HG03103 (cell line): ENCODE measurements at regions not wholly inside any gene's neighbourhood (a gene's known extent, or its start where the extent isn't known, plus 50 kb on each side); places are given as distances from the start of the nearest gene placed in this dataset.
"Not testable (repeated sequence)": the region's sequence is repeated elsewhere in the genome, so short reads cannot be mapped to it uniquely, and the experiment has no call there.

Experiments used
- ATAC-seq: cut with Tn5 transposase; IDR thresholded peaks from one replicate; pipeline ENCODE4 v1.9.1; 2021; ENCODE audit warnings: low read depth; ENCODE audit not compliant: unreplicated experiment

DNA sequence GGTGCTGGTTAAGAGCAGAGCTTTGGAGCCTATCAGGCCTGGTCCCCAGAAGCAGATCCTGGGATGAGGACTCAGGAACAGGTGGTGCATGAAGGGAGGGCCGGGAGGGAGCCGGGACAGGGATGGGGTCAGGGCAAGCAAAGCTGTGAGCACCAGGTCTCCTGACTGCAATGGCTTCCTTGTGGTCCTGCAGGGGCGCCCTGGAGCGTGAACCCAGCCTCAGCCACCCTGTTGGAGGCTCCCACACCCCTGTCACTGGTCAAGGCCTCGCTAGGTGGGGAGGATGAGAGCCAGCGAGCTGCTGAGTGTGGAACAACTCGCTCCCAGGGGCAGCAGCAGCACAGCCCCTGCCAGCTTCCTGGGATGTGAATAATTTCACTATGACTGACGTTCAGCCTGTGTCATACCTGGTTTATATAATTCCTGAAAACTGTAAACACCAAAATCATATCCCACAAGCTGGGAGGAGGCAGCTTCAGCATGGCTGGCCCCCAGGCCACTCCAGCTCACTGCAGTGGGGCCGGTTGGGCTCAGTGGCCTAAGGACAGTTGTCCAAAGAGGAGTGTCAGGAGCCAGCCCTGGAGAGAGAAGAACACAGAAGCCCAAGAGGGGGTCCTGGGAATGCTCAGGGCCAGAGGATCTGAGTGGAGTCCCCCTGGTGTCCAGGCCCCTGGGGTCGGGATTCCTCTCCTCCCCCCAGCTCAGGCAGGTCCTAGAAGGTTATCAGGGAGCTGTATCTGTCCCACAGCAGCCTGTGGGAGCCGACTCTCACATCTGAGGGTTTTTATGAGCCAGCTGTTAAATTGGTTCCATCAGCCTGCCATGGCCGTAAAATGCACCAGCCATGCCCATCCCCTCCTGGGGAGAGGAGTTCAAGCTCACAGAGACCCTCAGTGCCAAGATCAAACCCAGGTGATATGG, 272.9 kb downstream of the ADGRD1 start:
- ATAC-seq = no peak

DNA sequence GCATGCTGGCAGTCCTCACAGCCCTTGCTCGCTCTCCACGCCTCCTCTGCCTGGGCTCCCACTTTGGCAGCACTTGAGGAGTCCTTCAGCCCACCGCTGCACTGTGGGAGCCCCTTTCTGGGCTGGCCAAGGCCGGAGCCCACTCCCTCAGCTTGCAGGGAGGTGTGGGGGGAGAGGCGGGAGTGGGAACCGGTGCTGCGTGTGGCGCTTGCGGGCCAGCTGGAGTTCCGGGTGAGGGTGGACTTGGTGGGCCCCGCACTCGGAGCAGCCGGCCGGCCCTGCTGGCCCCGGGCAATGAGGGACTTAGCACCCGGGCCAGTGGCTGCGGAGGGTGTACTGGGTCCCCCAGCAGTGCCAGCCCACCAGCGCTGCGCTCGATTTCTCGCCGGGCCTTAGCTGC, 273.9 kb downstream of the ADGRD1 start:
- not testable (repeated sequence) for ATAC-seq

DNA sequence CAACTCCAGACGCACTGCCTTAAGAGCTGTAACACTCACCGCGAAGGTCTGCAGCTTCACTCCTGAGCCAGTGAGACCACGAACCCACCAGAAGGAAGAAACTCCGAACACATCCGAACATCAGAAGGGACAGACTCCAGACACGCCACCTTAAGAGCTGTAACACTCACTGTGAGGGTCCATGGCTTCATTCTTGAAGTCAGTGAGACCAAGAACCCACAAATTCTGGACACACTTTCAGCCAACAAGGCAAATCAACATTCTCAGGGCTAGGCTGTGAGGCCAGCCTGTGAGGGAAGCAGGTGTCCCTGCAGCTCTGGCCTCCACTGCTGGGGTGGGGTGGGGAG, 275.3 kb downstream of the ADGRD1 start:
- ATAC-seq = not testable (repeated sequence)

DNA sequence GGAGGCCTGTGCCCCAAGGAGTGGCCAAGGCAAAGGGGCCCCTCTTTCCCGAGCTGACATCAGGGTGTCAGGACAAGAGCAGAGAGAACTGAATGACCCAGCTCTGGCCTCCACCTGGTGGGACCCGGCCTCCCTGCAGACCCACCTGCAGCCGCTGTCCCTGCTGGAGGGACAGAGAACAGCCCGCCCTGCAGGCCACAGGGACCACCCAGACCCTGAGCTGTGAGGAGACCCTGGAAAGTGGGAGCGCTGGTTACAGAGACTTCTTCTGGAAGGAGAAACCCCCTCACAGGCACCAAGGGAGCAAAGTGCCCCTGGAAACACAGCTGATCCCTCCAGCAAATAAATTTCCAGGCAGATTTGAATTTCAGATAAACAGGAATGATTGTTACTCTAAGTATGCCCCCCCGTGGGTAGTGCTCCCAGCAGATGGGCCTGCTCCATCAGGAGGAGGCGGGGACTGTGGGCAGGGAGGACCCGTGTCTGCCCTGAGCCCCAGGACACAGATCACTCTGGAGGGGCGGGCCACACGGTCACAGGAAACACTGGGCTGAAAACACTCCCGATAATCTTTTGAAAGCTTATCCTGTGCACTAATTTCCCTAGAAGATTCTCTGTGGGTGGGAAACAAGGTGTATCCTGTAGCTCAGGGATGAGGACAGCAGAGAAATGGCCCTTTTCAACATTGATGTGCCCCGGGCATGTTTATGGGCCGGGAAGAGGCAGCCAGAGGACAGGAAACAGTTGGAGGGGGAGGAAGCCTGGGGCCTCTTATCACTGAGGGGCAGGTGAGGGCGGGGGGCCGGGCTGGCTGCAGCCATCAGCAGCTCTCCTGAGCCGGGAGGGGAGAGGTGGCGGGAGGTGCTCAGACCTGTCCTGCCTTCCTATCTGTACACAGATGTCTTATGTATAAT, 276.0 kb downstream of the ADGRD1 start:
- no peak for ATAC-seq

DNA sequence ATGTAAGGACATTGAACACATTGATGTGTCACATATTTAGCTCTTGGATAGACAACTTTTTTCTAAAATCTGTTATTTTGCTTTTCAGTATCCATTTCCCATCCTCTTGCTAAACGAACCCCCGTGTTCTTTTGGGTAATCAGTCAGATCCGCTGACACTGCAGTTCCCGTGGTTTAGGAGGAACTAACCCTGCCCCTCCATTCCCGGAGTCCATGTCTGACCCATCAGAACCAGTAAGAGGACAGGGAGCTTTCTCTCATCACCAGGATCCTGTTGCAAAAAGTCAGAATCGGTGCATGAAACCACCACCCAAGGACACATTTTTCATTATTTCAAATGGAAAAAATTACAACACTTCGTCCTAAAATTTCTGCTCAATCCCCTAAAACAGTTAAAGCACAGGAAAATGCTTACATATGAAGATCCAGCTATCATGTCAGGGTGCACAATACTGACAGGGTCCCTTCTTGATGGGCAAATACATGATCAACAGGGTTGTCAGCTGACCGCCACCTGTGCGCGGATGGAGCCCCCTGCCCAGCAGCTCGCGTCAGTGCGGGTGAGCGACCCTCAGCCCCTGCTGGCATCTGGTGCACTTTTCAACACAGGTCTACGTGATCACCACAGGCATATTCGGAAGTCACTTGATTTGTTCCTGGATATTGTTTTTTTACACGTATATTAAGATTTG, 276.8 kb downstream of the ADGRD1 start:
- no peak for ATAC-seq

DNA sequence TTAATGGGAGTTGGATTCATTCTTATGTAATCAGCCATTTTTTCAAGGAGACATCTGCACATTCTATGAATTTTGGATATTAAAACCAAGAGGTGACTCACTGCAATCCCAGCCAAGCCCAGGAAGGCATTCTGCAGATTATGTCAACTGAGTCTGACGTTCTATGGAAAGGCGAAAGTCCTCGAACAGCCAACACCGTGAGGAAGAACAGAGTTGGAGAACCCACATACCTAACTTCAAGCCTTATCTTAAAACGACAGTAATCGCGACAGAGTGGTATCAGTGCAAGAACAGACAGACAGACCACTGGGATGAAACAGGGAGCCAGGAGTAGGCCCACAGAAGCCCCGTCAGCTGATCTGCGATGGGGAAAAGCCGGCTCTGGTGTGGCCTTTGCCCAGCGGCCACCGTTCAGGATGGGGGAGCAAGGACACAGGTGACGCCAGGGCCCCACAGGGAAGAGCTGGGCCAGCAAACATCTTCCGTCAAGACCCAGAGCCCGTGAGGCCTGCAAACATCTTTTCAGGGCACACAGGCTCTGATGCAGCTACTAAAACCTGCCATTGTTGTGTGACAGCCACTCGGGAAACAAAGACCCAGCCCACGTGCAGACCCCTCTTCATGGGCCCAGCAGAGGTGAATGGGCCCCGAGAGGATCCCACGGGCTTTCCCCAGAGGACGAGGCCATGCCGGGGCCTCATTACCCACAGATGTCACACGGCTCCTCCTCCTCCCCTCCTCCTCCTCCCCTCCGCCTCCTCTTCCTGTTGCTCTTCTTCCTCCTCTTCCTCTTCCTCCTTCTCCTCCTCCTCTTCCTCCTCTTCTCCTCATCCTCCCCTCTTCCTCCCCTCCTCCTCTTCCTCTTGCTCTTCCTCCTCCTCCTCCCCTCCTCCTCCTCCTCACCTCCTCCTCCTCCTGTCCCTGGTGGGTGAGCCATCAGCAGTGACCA, 277.6 kb downstream of the ADGRD1 start:
- no peak for ATAC-seq

DNA sequence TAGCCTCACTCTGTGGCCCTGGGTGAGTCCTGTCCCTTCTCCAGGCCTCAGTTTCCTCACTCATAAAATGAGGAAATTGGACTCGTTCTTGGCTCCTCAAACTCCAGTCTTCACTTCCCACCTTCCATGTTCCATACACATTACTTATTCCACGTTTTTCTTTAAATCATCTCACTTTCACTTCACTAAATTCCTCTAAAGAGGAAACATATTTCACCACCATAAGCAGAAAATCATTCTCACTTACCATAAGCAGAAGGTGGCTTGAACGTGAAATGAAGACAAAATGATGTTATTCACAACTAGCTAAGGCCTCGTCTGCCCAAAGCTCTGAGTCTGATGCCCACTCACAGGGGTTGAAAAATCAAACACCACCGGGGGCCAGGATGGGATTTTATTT, 278.3 kb downstream of the ADGRD1 start:
- no peak for ATAC-seq

DNA sequence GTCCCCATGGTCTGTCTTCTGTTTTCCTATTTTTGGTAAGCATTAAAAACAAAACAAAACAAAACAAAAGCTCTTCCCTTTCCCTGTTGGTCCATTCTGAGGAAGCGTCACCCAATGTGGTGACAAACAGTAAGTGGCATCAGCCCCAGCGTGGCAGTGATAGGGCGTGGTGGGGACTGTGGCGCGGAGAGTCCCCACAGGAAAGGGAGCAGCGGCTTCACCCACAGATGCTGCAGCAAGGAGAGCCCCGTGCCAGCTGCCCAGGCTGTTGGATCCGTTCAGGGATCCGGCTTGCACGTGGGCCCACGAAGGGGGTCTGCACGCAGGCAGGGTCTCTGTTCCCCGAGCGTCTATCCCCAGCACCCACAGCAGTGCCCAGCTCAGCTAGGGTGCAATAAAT, 279.2 kb downstream of the ADGRD1 start:
- ATAC-seq = not testable (repeated sequence)

DNA sequence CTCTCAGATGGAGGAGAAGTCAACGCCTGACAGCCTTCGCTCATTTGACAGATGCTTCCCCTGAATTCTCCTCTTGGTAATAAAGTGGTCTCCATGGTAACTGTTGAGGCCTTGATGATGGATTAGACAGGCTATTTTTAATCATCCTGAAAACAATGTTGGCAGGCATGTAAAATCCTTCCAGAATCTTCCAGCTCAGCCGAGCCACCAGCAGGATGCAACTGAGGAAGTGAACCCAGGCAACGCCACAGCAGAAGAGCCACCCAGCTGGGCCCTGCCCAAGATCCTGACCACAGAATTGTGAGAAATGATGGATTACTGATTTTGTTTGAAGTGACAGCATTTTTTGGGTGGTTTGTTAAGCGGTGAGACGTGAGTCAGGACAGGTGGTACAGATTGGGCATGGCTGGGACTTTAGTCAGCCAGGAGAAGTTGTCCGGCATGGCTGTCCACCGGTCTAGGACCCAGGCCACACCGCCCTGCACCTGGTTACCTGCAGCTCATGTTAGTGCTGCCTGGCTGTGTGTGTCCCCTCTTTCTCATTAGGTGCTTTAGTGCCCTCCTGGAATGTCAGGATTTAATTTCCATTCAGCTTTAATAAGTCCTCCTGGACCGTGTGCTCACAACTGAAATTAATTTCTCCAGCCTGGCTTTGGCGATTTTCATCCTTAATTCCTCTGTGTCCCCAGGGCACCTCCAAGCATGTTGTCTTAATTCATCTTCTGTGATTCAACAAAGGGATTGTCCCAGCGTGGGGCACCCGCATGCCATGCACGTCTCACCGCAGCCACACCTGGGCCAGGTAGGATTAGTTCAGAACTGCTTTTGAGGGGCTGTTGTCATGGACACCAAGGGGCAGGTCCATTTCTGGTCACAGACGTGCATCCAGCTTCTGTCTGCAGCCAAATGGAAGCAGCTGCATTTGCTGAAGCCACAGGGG, 280.4 kb downstream of the ADGRD1 start:
- not testable (repeated sequence) for ATAC-seq

DNA sequence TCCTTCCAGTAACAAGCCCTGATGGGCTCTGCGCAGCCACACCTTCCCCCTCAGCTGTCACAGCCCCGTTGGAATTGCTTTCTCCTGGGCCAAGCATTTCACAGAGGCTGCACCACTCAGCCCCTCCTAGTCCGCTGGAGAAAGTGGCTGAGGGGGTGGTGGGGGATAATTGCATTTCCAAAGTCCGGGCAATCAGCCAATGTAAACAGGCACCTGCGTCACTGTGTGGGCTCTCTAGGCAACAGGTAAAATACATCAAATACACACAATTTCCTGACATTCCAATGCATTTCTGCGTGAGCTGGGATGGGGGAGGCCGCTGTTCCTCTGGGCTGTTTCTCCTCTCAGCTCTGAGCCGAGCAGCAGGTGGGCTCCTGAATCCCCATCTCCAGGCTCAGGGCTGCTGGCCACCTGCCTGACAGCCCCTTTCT, 281.1 kb downstream of the ADGRD1 start:
- ATAC-seq = not testable (repeated sequence)

DNA sequence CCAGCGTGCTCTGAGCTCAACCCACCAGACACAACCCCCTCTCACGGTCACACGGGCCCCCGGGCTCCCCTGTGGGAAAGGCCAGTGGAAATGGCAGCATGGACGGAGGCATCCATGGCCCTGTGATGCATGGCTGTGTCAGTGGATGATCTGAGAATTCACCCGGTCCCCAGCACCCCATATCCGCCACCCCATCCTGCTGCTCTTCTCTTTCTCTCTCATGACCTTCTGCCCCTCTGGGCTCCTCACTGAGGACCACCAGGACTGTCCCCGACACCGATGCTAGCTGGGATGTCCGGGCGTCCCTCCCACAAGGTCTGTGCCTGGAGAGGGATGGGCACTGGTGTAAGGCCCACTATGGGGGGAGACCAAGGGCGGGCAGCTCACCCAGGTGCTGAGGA, 282.2 kb downstream of the ADGRD1 start:
- ATAC-seq = no peak

DNA sequence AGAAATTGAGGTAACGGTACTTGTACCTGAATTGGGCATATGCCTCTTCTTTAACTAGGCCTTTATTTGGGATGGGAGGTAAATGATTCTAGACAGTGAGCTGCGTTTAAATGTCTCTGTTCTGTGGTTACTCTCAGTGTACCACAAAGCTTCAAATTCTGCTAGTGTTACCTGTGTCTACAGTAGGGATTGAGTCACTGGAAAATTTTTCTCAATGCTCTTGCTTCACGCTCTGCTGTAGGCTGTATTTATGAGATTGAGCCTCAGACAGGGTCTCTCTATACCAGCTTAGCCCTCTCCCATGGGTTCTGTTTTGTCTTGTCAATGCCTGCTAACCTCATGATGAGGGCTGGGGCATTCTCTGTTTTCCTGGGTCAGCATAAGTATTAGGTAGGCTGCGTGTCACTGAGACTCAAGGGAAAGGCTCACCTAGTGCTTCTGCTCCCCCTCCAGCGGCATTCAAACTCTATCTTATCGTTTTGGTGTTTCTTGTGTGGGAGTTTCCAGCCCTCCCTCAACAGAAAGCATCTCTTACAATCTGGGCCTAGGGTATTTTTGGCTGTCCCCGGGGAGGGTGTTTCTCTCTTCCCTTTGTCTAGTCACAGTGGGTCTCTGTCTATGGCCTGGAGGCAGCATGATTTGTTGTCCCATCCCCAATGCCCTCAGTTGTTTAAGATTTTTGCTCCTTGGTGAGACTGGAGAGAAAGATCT, 285.8 kb downstream of the ADGRD1 start:
- peak; percentile 75 for ATAC-seq

DNA sequence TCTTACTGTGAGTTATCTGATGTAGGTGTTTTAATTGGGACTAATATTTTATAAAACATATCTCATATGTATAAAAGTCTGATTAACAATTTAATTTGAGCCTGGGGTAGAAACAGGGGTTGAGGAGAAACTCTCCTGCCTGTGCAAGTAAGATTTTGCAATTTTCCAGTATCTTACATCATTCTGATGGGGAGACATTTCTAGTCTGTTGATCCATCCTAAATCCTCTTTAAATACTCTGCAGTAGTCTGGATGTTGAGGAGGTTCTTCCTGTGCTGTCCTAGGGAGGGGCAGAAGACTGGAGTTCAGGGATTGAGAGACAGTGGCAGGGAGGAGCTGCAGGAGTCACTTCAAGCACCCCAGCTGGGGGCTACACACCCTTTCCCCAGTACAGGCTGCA, 287.8 kb downstream of the ADGRD1 start:
- no peak for ATAC-seq

DNA sequence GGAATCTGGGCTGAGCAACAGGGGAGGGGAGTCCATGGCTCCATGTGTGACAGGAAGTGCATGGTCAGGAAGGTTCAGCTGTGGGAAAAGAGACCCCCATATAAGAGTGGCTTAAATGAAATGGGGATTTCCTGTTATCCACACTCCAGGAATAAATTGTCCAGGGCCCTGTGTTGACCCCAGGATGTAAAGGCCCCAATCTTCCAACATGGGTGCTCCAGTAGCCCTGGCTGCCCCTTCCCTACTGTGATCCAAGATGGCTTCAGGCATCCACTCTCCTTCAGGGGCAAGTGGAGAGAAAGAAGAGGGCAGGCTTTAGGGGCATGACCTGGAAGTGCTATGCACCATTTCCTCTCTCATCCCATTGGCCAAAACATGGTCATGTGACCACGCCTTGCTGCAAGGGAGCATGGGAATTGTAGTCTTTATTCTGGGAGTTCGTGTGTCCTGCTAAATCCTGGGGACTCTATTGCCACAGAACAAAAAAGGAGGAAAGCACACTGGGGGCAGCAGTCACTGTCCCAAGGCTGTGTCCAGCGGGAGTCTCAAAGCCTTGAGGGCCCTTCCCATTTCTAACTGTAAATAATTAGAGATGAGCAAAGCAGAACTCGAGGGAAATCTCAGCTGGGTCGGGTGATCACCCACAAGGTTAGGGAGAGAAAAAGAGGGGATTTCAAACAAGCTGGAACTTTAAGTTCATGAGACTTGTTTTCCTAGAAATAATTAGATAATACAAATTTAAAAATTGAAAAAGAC, 289.2 kb downstream of the ADGRD1 start:
- no peak for ATAC-seq

DNA sequence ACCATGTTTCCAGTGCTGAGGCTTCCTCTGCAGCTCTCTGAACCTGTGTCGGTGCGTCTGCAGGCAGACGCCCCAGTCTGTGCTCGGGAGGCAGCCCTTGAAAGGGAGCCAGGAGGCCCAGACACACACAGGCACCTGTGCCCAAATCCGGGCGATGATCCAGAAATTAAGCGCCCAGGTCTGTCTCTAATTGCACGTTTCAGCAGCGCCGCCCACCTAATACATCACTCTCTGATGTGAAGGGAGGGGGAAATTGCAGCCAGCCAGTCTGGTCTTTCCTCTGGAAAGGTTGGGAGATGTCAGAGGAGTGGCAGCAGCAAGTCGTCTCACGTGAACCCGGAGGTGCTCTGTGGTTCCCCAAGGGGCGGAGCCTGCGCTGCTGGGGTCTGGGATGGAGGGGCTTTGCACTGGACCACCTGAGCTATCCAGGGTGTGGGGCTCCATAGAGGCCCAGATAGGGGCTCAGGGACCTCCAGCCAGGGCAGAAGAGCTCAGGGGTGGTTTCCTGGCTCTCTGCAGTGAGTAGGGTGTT, 290.5 kb downstream of the ADGRD1 start:
- not testable (repeated sequence) for ATAC-seq

DNA sequence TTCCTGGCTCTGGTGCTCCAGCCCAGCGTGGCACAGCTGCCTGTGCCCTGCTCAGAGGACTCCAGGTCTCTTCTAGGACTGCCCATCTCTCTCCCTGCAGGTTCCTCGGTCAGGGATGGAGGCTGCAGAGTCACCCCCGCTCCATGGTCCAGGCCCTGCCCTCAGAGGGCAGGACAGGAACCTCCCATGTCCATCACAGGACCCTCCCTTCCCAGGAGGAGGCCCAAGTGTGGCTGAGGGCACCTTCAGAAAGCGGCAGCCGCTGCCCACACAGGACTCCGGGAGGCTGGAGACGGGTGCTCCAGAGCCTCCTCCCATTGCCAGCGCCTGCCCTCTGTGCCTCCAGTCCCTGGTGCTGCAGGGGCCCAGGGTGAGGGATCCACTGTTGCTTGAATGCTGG, 291.5 kb downstream of the ADGRD1 start:
- not testable (repeated sequence) for ATAC-seq
